ENCODE measurements at regions not wholly inside any gene's neighbourhood (a gene's known extent, or its start where the extent isn't known, plus 50 kb on each side); places are given as distances from the start of the nearest gene placed in this dataset.

DNA sequence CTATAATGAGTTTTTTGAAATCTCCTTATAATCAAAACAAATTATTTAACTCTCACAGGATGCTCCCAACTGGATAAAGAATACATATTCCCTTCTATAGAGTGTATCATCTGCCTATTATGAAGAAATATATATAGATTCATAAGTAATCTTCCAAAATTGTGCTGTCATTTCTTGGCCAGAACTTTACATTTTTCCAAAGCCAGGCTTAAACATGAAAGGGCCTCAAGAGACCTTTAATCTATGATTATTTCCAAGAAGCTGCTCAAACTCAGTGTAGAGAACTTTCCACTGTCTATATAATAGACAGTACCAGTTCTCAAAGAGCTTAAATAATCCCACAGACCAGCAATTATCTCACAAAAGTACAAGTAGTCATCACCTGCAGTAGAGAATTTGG lies 211.0 kb downstream of the AKAIN1 start:
- TF ChIP-seq POLR2A (IDR thresholded peaks at IDR 0.05; ENCODE audit: low read length): no peak
- TF ChIP-seq GATA1 (IDR thresholded peaks at IDR 0.05; ENCODE audit: low read depth, low read length): no peak

Measured in erythroblast (primary cell).